GM12873 (cell line): ENCODE measurements at regions not wholly inside any gene's neighbourhood (a gene's known extent, or its start where the extent isn't known, plus 50 kb on each side); places are given as distances from the start of the nearest gene placed in this dataset.

ENCODE experiments used
- CTCF ChIP-seq: IDR thresholded peaks from 2 replicates; pipeline ENCODE4 v1.5.1; 2012; ENCODE audit warnings: low read depth, mild to moderate bottlenecking, moderate library complexity, low read length, control low read depth; ENCODE audit not compliant: insufficient read depth; ENCODE audit errors: missing control alignments

GRCh38 chr12:98259693-98260092 lies 255.7 kb upstream of the TMPO start:
- TF ChIP-seq CTCF = no peak

GRCh38 chr12:98260276-98260675 lies 255.1 kb upstream of the TMPO start:
- TF ChIP-seq CTCF = no peak

- no peak for TF ChIP-seq CTCF
Measured at GRCh38 chr12:98262902-98263301, 252.5 kb upstream of the TMPO start.

- TF ChIP-seq CTCF = no peak
Measured at GRCh38 chr12:98274430-98275130, 240.8 kb upstream of the TMPO start.

- TF ChIP-seq CTCF = no peak
Measured at GRCh38 chr12:98275131-98275475, 240.3 kb upstream of the TMPO start.

GRCh38 chr12:98280152-98280551 lies 235.2 kb upstream of the TMPO start:
- no peak for TF ChIP-seq CTCF

- no peak for TF ChIP-seq CTCF
Measured at GRCh38 chr12:98280621-98281020, 234.8 kb upstream of the TMPO start.
